Neural progenitor cell (in vitro differentiated cells): ENCODE measurements at regions not wholly inside any gene's neighbourhood (a gene's known extent, or its start where the extent isn't known, plus 50 kb on each side); places are given as distances from the start of the nearest gene placed in this dataset.

Experiments
- DNase-seq: peaks from one replicate; pipeline ENCODE4 v3.0.0-alpha.2; 2016; ENCODE audit warnings: low spot score
- H2AFZ ChIP-seq: fragments of 200-600 bp; sonication (generic); replicated peaks from 2 replicates; pipeline ENCODE4 v1.6.1; 2016; ENCODE audit warnings: antibody characterized with exemption
- H3F3A ChIP-seq: fragments of 200-600 bp; sonication (generic); 2 replicates; pipeline ENCODE4 v1.6.1; 2016; ENCODE audit warnings: antibody characterized with exemption, low read depth
- H3K27ac ChIP-seq: fragments of 200-600 bp; sonication (generic); 2 replicates; pipeline ENCODE4 v1.5.1; 2016; ENCODE audit warnings: mild to moderate bottlenecking
- H3K27me3 ChIP-seq: fragments of 200-600 bp; sonication (generic); 2 replicates; pipeline ENCODE4 v1.6.1; 2016; ENCODE audit warnings: mild to moderate bottlenecking, moderate library complexity
- H3K36me3 ChIP-seq: fragments of 200-600 bp; sonication (generic); 2 replicates; pipeline ENCODE4 v1.5.1; 2016
- H3K4me1 ChIP-seq: fragments of 200-600 bp; sonication (generic); 2 replicates; pipeline ENCODE4 v1.6.1; 2016; ENCODE audit warnings: mixed run types
- H3K4me2 ChIP-seq: fragments of 200-600 bp; sonication (generic); 2 replicates; pipeline ENCODE4 v1.6.1; 2016
- H3K4me3 ChIP-seq: fragments of 200-600 bp; sonication (generic); 2 replicates; pipeline ENCODE4 v1.5.1; 2016
- H3K79me2 ChIP-seq: fragments of 200-600 bp; sonication (generic); 2 replicates; pipeline ENCODE4 v1.6.1; 2016; ENCODE audit warnings: low read depth
- H3K9ac ChIP-seq: fragments of 200-600 bp; sonication (generic); 2 replicates; pipeline ENCODE4 v1.6.1; 2016
- H3K9me3 ChIP-seq: fragments of 200-600 bp; sonication (generic); 2 replicates; pipeline ENCODE4 v1.5.1; 2016; ENCODE audit warnings: low read depth
- H4K20me1 ChIP-seq: fragments of 200-600 bp; sonication (generic); 2 replicates; pipeline ENCODE4 v1.6.1; 2016; ENCODE audit warnings: low read depth
- H3K27ac Mint-ChIP-seq: 3 replicates; pipeline ENCODE4 v1.8.0; 2021; ENCODE audit warnings: mixed read lengths
- H3K27me3 Mint-ChIP-seq: 2 replicates; pipeline ENCODE4 v1.8.0; 2022; ENCODE audit warnings: low read depth, mild to moderate bottlenecking, inconsistent platforms, moderate library complexity, mixed read lengths; ENCODE audit not compliant: insufficient read depth
- H3K36me3 Mint-ChIP-seq: 3 replicates; pipeline ENCODE4 v1.8.0; 2021; ENCODE audit warnings: mixed read lengths
- H3K4me1 Mint-ChIP-seq: 3 replicates; pipeline ENCODE4 v1.8.0; 2021; ENCODE audit warnings: mixed read lengths
- H3K4me3 Mint-ChIP-seq: 3 replicates; pipeline ENCODE4 v1.8.0; 2021; ENCODE audit warnings: mild to moderate bottlenecking, moderate library complexity, mixed read lengths
- H3K9me3 Mint-ChIP-seq: 3 replicates; pipeline ENCODE4 v1.8.0; 2020; ENCODE audit warnings: mixed read lengths
- CTCF ChIP-seq: fragments of 200-600 bp; sonication (generic); IDR thresholded peaks from 2 replicates; pipeline ENCODE4 v1.5.1; 2017; ENCODE audit warnings: antibody characterized with exemption, mild to moderate bottlenecking
- EZH2 ChIP-seq: fragments of 200-600 bp; sonication (generic); IDR thresholded peaks from 2 replicates; pipeline ENCODE4 v1.6.1; 2017; ENCODE audit warnings: antibody characterized with exemption, mild to moderate bottlenecking, moderate library complexity
- EZH2phosphoT487 ChIP-seq: fragments of 200-600 bp; sonication (generic); IDR thresholded peaks from 2 replicates; pipeline ENCODE4 v1.6.1; 2017; ENCODE audit warnings: antibody characterized with exemption

- H3K27ac Mint-ChIP-seq: no peak overlapping the region
- no peak for TF ChIP-seq CTCF
- no peak for TF ChIP-seq EZH2
- no peak for TF ChIP-seq EZH2phosphoT487
- Histone ChIP-seq H3K4me1 (no peaks in the 10 kb centered on the region), H3K27ac (no peak overlapping the region), H2AFZ (no peak overlapping the region), H3K36me3 (no peaks in the 10 kb centered on the region), H3K4me2 (no peak overlapping the region), H3F3A (no peaks in the 10 kb centered on the region), H3K9ac (no peak overlapping the region), H3K4me3 (no peak overlapping the region), H4K20me1 (no peaks in the 10 kb centered on the region), H3K9me3 (no peaks in the 10 kb centered on the region), H3K27me3 (no peaks in the 10 kb centered on the region), H3K79me2 (no peaks in the 10 kb centered on the region)
- no peaks in the 10 kb centered on the region for H3K9me3 Mint-ChIP-seq
- no peak for DNase-seq
- H3K27me3 Mint-ChIP-seq: no peaks in the 10 kb centered on the region
- H3K4me1 Mint-ChIP-seq: peaks cover 6% of the 10 kb centered on the region
- H3K4me3 Mint-ChIP-seq: no peak overlapping the region
- peaks cover 4% of the 10 kb centered on the region for H3K36me3 Mint-ChIP-seq
Observed at GRCh38 chr6:144782634-144783033, 497.5 kb downstream of the UTRN start.

- H3K9ac ChIP-seq: no peak overlapping the region
- H3K9me3 Mint-ChIP-seq: no peaks in the 10 kb centered on the region
- peaks cover 4% of the 10 kb centered on the region for H3K36me3 Mint-ChIP-seq
- H3K36me3 ChIP-seq: peaks cover 4% of the 10 kb centered on the region
- H3K27ac Mint-ChIP-seq: no peak overlapping the region
- no peaks in the 10 kb centered on the region for H3K27me3 Mint-ChIP-seq
- H3F3A ChIP-seq: no peaks in the 10 kb centered on the region
- H4K20me1 ChIP-seq: no peaks in the 10 kb centered on the region
- H3K27me3 ChIP-seq: no peaks in the 10 kb centered on the region
- H3K9me3 ChIP-seq: no peaks in the 10 kb centered on the region
- no peak overlapping the region for H2AFZ ChIP-seq
- H3K4me2 ChIP-seq: no peak overlapping the region
- no peak for DNase-seq
- no peak overlapping the region for H3K4me3 ChIP-seq
- peaks cover 6% of the 10 kb centered on the region for H3K4me1 Mint-ChIP-seq
- no peak overlapping the region for H3K27ac ChIP-seq
- H3K4me3 Mint-ChIP-seq: no peak overlapping the region
- no peaks in the 10 kb centered on the region for H3K4me1 ChIP-seq
- no peaks in the 10 kb centered on the region for H3K79me2 ChIP-seq
- no peak for TF ChIP-seq EZH2
- TF ChIP-seq CTCF: no peak
- TF ChIP-seq EZH2phosphoT487: no peak
Observed at GRCh38 chr6:144785056-144785455, 499.9 kb downstream of the UTRN start.

GRCh38 chr6:144786825-144787224 lies 501.7 kb downstream of the UTRN start:
- Histone ChIP-seq H3F3A (no peaks in the 10 kb centered on the region), H3K27ac (no peak overlapping the region), H3K9me3 (no peaks in the 10 kb centered on the region), H3K9ac (no peak overlapping the region), H3K79me2 (no peaks in the 10 kb centered on the region), H3K4me1 (no peaks in the 10 kb centered on the region), H3K27me3 (no peaks in the 10 kb centered on the region), H3K4me2 (no peak overlapping the region), H4K20me1 (no peaks in the 10 kb centered on the region), H3K36me3 (peaks cover 4% of the 10 kb centered on the region), H3K4me3 (no peak overlapping the region), H2AFZ (no peak overlapping the region)
- H3K4me1 Mint-ChIP-seq: peaks cover 6% of the 10 kb centered on the region
- no peaks in the 10 kb centered on the region for H3K9me3 Mint-ChIP-seq
- no peak for DNase-seq
- H3K36me3 Mint-ChIP-seq: peaks cover 2% of the 10 kb centered on the region
- no peak overlapping the region for H3K27ac Mint-ChIP-seq
- no peak overlapping the region for H3K4me3 Mint-ChIP-seq
- TF ChIP-seq EZH2 (no peak), CTCF (no peak), EZH2phosphoT487 (no peak)
- H3K27me3 Mint-ChIP-seq: no peaks in the 10 kb centered on the region
